K562 (cell line): ENCODE measurements at regions not wholly inside any gene's neighbourhood (a gene's known extent, or its start where the extent isn't known, plus 50 kb on each side); places are given as distances from the start of the nearest gene placed in this dataset.

Experiments used
- ATAC-seq: fragments of 200-7000 bp; cut with Tn5 transposase; 3 replicates; pipeline ENCODE4 v1.9.1; 2020; ENCODE audit warnings: moderate library complexity
- BruUV-seq: library from RNA; stranded (reverse); fragments of 400-500 nt; replicated peaks from 2 replicates; lab custom pipeline; 2021; lab: Mats Ljungman, UMichigan
- CTCF ChIA-PET: fragments of 300-600 bp; formaldehyde crosslinking; extraction: SDS; loops from one replicate; lab custom pipeline; 2021; ENCODE audit warnings: low intra/inter-chr PET ratio; lab: Yijun Ruan, JAX
- POLR2A ChIA-PET: fragments of 300-600, 350-650 bp; sonication (Branson Sonifier 250); formaldehyde crosslinking; extraction: SDS; loops from one replicate; lab custom pipeline; 2021; ENCODE audit warnings: antibody characterized with exemption, inconsistent platforms; lab: Yijun Ruan, JAX
- DNase-seq, 4 experiments: peaks; one replicate each; pipeline versions ENCODE4 v3.0.0 to v3.0.0-alpha.2; 2011 to 2018; ENCODE audit warnings: low spot score in 3 of 4, mixed read lengths in 3 of 4; ENCODE audit errors: extremely low read depth in 1 of 4
- FAIRE-seq: peaks from 2 replicates; lab custom pipeline; 2011; peaks lifted over from hg19 to GRCh38; lab: Jason Lieb, UNC
- H2AFZ ChIP-seq: 2 replicates; pipeline ENCODE4 v1.6.0; 2011; ENCODE audit warnings: low read depth, low read length, control low read depth, inconsistent platforms
- H3K27ac ChIP-seq: fragments of 200-600 bp; 3 replicates; pipeline ENCODE4 v1.8.0; 2011; ENCODE audit warnings: low read depth, mild to moderate bottlenecking, control low read depth, inconsistent platforms, low read length, moderate library complexity, mixed read lengths; ENCODE audit errors: extremely low read depth
- H3K27me3 ChIP-seq, 2 experiments: fragments of 300-600 bp in 1 of 2; 2 replicates in 1 of 2; 3 replicates in 1 of 2; pipeline versions ENCODE4 v1.6.0 to v1.8.0; 2011; ENCODE audit warnings: inconsistent platforms in 2 of 2, low read length in 2 of 2, mild to moderate bottlenecking in 1 of 2, mixed read lengths in 1 of 2, moderate library complexity in 1 of 2; ENCODE audit not compliant: control insufficient read depth in 2 of 2, insufficient read depth in 2 of 2
- H3K36me3 ChIP-seq: fragments of 300-600 bp; 3 replicates; pipeline ENCODE4 v1.8.0; 2011; ENCODE audit warnings: mild to moderate bottlenecking, low read length, inconsistent platforms; ENCODE audit not compliant: control insufficient read depth, insufficient read depth
- H3K4me1 ChIP-seq, 2 experiments: fragments of 200-600 bp in 1 of 2; replicated peaks in 1 of 2; 2 replicates in 1 of 2; 3 replicates in 1 of 2; pipeline versions ENCODE4 v1.5.1 to v1.8.0; 2011; ENCODE audit warnings: inconsistent platforms in 2 of 2, low read length in 2 of 2, mild to moderate bottlenecking in 1 of 2, mixed read lengths in 1 of 2, moderate library complexity in 1 of 2; ENCODE audit not compliant: control insufficient read depth in 2 of 2, insufficient read depth in 2 of 2
- H3K4me2 ChIP-seq: 2 replicates; pipeline ENCODE4 v1.6.1; 2011; ENCODE audit warnings: low read length, control low read depth, inconsistent platforms, mixed read lengths; ENCODE audit not compliant: insufficient read depth
- H3K4me3 ChIP-seq: fragments of 200-600 bp; sonication (generic), shearing (Covaris generic); 2 replicates; pipeline ENCODE4 v1.5.1; 2016; ENCODE audit warnings: control low read depth, inconsistent platforms
- H3K79me2 ChIP-seq: fragments of 200-600 bp; 3 replicates; pipeline ENCODE4 v1.8.0; 2011; ENCODE audit warnings: low read length, inconsistent platforms; ENCODE audit not compliant: control insufficient read depth, insufficient read depth
- H3K9ac ChIP-seq, 2 experiments: 2 replicates each; pipeline versions ENCODE4 v1.6.0 to v1.6.1; 2011; ENCODE audit warnings: low read depth in 2 of 2, low read length in 2 of 2, control low read depth in 1 of 2, inconsistent platforms in 1 of 2, mild to moderate bottlenecking in 1 of 2, mixed read lengths in 1 of 2; ENCODE audit not compliant: insufficient read depth in 1 of 2
- H3K9me1 ChIP-seq: one replicate; pipeline ENCODE4 v1.6.0; 2011; ENCODE audit warnings: inconsistent platforms, mild to moderate bottlenecking, low read length, moderate library complexity; ENCODE audit not compliant: control insufficient read depth, insufficient read depth
- H3K9me3 ChIP-seq: replicated peaks from 2 replicates; pipeline ENCODE4 v1.5.1; 2011; ENCODE audit warnings: low read depth, low read length, inconsistent platforms; ENCODE audit not compliant: control insufficient read depth, insufficient read depth
- H4K20me1 ChIP-seq: replicated peaks from 2 replicates; pipeline ENCODE4 v1.6.1; 2011; ENCODE audit warnings: low read length, inconsistent platforms, mixed read lengths; ENCODE audit not compliant: control insufficient read depth, insufficient read depth
- TRIM28 ChIP-seq: fragments of 450-650 bp; IDR thresholded peaks from 2 replicates; pipeline ENCODE4 v1.6.1; 2017
- WGBS: fragments of 100-300 bp; shearing (Covaris generic); methylation state at CpG from one replicate; pipeline ENCODE4 v1.1.6; 2016; ENCODE audit warnings: low coverage, mixed read lengths; ENCODE audit not compliant: insufficient coverage; ENCODE audit errors: missing lambda C conversion rate; 5-methylcytosine and 5-hydroxymethylcytosine counted together
- in situ Hi-C: fragments of 300-500 bp; cut with MboI; formaldehyde crosslinking; loops from 4 replicates; pipeline ENCODE4 v1.15.0; 2018; ENCODE audit warnings: inconsistent platforms, mixed read lengths
- intact Hi-C: fragments of 100-400 bp; cut with micrococcal nuclease; formaldehyde crosslinking; loops from 2 replicates; pipeline ENCODE4 v1.14.2; 2022
- TF ChIP-seq, protein P1 (sequence below): fragments of 450-650 bp; IDR thresholded peaks from 2 replicates; pipeline ENCODE4 v1.6.1; 2016; ENCODE audit warnings: low read depth

DNA sequence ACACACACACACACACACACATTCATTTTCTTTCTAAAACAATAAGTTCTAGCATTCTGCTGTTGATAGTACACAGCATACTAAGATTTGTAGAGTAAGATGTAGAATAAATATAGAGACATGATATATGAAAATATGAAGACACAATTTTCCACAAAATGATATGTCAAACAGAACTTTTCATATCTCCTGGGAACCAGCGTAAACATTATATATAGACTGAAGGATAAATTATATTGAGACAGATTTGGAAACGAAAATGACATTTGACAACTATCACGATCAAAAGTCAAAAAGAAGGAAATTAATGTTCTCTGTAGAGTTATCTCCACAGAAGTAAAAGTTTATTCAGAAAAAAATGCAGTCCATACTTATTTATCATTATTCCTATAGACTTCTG, 1605.7 kb upstream of the SLC10A2 start:
- Histone ChIP-seq H3K79me2 (no peaks in the 10 kb centered on the region), H3K27me3 (no peaks in the 10 kb centered on the region), H3K9me3 (no peaks in the 10 kb centered on the region), H3K9ac (no peak overlapping the region), H3K4me1 (no peaks in the 10 kb centered on the region), H2AFZ (no peak overlapping the region), H4K20me1 (no peaks in the 10 kb centered on the region), H3K9me1 (no peaks in the 10 kb centered on the region), H3K4me3 (no peak overlapping the region), H3K27ac (no peak overlapping the region), H3K36me3 (no peaks in the 10 kb centered on the region), H3K4me2 (no peak overlapping the region)
- ChIA-PET CTCF (no interaction called here), POLR2A (no interaction called here)
- TF ChIP-seq, protein P1, sequence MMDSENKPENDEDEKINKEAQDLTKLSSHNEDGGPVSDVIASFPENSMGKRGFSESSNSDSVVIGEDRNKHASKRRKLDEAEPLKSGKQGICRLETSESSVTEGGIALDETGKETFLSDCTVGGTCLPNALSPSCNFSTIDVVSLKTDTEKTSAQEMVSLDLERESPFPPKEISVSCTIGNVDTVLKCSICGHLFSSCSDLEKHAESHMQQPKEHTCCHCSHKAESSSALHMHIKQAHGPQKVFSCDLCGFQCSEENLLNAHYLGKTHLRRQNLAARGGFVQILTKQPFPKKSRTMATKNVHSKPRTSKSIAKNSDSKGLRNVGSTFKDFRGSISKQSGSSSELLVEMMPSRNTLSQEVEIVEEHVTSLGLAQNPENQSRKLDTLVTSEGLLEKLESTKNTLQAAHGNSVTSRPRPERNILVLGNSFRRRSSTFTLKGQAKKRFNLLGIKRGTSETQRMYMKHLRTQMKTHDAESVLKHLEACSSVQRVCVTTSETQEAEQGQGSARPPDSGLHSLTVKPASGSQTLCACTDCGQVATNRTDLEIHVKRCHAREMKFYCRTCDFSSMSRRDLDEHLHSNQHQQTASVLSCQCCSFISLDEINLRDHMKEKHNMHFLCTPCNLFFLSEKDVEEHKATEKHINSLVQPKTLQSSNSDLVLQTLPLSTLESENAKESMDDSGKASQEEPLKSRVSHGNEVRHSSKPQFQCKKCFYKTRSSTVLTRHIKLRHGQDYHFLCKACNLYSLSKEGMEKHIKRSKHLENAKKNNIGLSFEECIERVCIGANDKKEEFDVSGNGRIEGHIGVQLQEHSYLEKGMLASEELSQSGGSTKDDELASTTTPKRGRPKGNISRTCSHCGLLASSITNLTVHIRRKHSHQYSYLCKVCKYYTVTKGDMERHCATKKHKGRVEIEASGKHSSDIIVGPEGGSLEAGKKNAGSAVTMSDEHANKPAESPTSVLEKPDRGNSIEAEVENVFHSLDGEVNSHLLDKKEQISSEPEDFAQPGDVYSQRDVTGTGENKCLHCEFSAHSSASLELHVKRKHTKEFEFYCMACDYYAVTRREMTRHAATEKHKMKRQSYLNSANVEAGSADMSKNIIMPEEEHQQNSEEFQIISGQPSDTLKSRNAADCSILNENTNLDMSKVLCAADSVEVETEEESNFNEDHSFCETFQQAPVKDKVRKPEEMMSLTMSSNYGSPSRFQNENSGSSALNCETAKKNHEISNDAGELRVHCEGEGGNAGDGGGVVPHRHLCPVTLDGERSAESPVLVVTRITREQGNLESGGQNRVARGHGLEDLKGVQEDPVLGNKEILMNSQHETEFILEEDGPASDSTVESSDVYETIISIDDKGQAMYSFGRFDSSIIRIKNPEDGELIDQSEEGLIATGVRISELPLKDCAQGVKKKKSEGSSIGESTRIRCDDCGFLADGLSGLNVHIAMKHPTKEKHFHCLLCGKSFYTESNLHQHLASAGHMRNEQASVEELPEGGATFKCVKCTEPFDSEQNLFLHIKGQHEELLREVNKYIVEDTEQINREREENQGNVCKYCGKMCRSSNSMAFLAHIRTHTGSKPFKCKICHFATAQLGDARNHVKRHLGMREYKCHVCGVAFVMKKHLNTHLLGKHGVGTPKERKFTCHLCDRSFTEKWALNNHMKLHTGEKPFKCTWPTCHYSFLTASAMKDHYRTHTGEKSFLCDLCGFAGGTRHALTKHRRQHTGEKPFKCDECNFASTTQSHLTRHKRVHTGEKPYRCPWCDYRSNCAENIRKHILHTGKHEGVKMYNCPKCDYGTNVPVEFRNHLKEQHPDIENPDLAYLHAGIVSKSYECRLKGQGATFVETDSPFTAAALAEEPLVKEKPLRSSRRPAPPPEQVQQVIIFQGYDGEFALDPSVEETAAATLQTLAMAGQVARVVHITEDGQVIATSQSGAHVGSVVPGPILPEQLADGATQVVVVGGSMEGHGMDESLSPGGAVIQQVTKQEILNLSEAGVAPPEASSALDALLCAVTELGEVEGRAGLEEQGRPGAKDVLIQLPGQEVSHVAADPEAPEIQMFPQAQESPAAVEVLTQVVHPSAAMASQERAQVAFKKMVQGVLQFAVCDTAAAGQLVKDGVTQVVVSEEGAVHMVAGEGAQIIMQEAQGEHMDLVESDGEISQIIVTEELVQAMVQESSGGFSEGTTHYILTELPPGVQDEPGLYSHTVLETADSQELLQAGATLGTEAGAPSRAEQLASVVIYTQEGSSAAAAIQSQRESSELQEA: no peak
- TF ChIP-seq TRIM28: no peak
- intact Hi-C loops (no loop called here), in situ Hi-C loops (no loop called here)
- ATAC-seq (no peak), FAIRE-seq (no peak), DNase-seq (no peak)
- WGBS: 2% methylated on average over 3 of the region's 3 CpGs
- BruUV-seq: no TSS peak
